Testis (tissue), 2 donors: ENCODE measurements at regions not wholly inside any gene's neighbourhood (a gene's known extent, or its start where the extent isn't known, plus 50 kb on each side); places are given as distances from the start of the nearest gene placed in this dataset.

Source experiments
- DNase-seq: peaks from one replicate; pipeline ENCODE4 v3.0.0-alpha.2; 2019
- H3K27ac ChIP-seq, 2 donors: fragments of 200-600 bp; sonication (generic); one replicate each; pipeline ENCODE4 v1.5.1; 2019
- H3K27me3 ChIP-seq: fragments of 200-600 bp; sonication (generic); one replicate; pipeline ENCODE4 v1.5.1; 2019
- H3K36me3 ChIP-seq: fragments of 200-600 bp; sonication (generic); one replicate; pipeline ENCODE4 v1.5.1; 2017; ENCODE audit warnings: low read depth; ENCODE audit errors: missing control alignments
- H3K4me1 ChIP-seq: fragments of 200-600 bp; sonication (generic); one replicate; pipeline ENCODE4 v1.5.1; 2019
- H3K4me3 ChIP-seq, 2 donors: fragments of 200-600 bp; sonication (generic); one replicate each; pipeline ENCODE4 v1.5.1; 2017 to 2019
- H3K9me3 ChIP-seq: fragments of 200-600 bp; sonication (generic); one replicate; pipeline ENCODE4 v1.5.1; 2017
- CTCF ChIP-seq, 3 experiments: fragments of 450-650 bp in 2 of 3; fragments of 200-600 bp in 1 of 3; sonication (generic) in 1 of 3; IDR thresholded peaks; one replicate each; pipeline ENCODE4 v1.5.1; 2016 to 2019; ENCODE audit warnings: antibody characterized with exemption in 3 of 3, mild to moderate bottlenecking in 2 of 3, moderate library complexity in 1 of 3
- POLR2A ChIP-seq: fragments of 450-650 bp; IDR thresholded peaks from one replicate; pipeline ENCODE4 v1.6.1; 2017; ENCODE audit warnings: antibody characterized with exemption, mild to moderate bottlenecking, moderate library complexity
- WGBS, 2 donors: methylation state at CpG; one replicate each; pipeline ENCODE4 v1.1.5; 2018; 5-methylcytosine and 5-hydroxymethylcytosine counted together
- intact Hi-C: fragments of 100-400 bp; cut with DNase I; formaldehyde crosslinking; loops from one replicate; pipeline ENCODE4 v1.15.1; 2023; ENCODE audit warnings: low total_unique reads

GRCh38 chr6:99119109-99120031, 171.6 kb upstream of the FBXL4 start:
- TF ChIP-seq CTCF (IDR thresholded peaks at IDR 0.05): peak; percentile 54 to 63 (median 62)
- no peak for TF ChIP-seq POLR2A
- H3K9me3 ChIP-seq: no peaks in the 10 kb centered on the region
- no peaks in the 10 kb centered on the region for H3K36me3 ChIP-seq
- WGBS, 2 donors: 54 to 57% methylated on average over 8 of the region's 8 CpGs
- DNase-seq: peak; percentile 28
- intact Hi-C loops: no loop called here
- H3K27me3 ChIP-seq: no peaks in the 10 kb centered on the region
- H3K27ac ChIP-seq: no peak overlapping the region
- no peak overlapping the region for H3K4me3 ChIP-seq
- H3K4me1 ChIP-seq: no peaks in the 10 kb centered on the region

DNA sequence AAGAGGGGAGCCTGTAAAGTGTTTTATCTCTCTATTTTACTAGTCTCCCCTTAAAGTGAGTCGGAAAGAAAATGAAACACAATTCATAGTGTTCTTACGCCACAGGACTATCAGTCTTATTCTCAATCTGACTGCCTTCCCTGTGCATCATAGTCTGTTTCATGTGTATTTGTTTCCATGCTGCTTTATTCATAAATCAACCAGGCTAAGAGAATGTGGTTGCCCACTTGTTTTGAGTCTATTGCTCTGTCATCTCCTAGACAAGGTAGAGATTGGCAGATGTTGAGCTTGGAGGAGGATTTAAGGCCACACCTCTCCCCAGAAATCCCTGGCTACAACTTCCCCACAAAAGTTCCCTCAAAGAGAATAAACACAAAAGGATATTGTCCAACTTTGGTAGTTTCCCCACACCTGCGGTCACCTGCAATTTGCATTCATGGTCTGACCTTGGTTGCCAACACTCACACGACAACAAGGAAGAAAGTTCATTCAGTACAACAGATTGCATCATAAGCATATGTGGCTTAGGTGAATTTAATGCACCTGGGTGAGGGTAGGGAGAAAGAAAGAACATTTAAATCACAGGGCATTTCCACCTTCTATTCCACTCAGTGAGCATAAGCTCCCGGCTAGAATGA, 167.1 kb upstream of the FBXL4 start:
- Histone ChIP-seq H3K36me3 (no peaks in the 10 kb centered on the region), H3K4me1 (no peaks in the 10 kb centered on the region), H3K27me3 (no peaks in the 10 kb centered on the region), H3K27ac (no peak overlapping the region), H3K9me3 (no peaks in the 10 kb centered on the region), H3K4me3 (no peak overlapping the region)
- DNase-seq: no peak
- intact Hi-C loops: no loop called here
- TF ChIP-seq CTCF (IDR thresholded peaks at IDR 0.05) (no peak), POLR2A (no peak)
- 91% methylated on average over 5 of the region's 5 CpGs for WGBS, 2 donors

GRCh38 chr6:99111590-99111989, 163.8 kb upstream of the FBXL4 start:
- Histone ChIP-seq H3K36me3 (no peaks in the 10 kb centered on the region), H3K9me3 (no peaks in the 10 kb centered on the region), H3K27me3 (no peaks in the 10 kb centered on the region), H3K4me3 (no peak overlapping the region), H3K4me1 (no peaks in the 10 kb centered on the region), H3K27ac (no peak overlapping the region)
- DNase-seq: no peak
- 92 to 94% methylated on average over 3 of the region's 3 CpGs for WGBS, 2 donors
- TF ChIP-seq CTCF (IDR thresholded peaks at IDR 0.05) (no peak), POLR2A (no peak)
- intact Hi-C loops: no loop called here

DNA sequence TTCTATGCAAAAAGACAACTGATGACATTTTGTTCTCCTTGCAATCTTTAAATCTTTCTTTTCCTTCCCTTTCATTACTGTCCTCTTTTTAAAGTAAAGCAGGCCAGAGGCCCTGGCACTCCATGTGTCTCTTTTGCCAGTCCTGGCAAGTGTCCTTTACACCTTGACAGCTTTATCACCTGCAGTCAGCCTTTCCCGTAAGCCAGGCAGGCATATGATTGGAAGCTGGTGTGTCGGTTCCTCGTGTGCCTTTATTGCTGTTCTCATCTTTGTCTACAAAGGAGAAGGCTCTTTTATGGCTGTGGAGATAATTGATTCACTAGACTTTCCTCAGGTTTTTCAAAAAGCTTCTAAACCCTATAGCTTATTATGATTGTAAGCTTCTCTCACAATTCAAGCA, 162.3 kb upstream of the FBXL4 start:
- Histone ChIP-seq H3K4me3 (no peak overlapping the region), H3K4me1 (no peaks in the 10 kb centered on the region), H3K9me3 (no peaks in the 10 kb centered on the region), H3K27me3 (no peaks in the 10 kb centered on the region), H3K27ac (no peak overlapping the region), H3K36me3 (no peaks in the 10 kb centered on the region)
- no peak for DNase-seq
- intact Hi-C loops: no loop called here
- 37 to 49% methylated on average over 3 of the region's 3 CpGs for WGBS, 2 donors
- TF ChIP-seq POLR2A: no peak
- no peak for TF ChIP-seq CTCF (IDR thresholded peaks at IDR 0.05)
